ENCODE measurements at regions not wholly inside any gene's neighbourhood (a gene's known extent, or its start where the extent isn't known, plus 50 kb on each side); places are given as distances from the start of the nearest gene placed in this dataset.

GRCh38 chr15:46901001-46901400 is 816.3 kb upstream of the SEMA6D start:
- TF ChIP-seq CTCF (IDR thresholded peaks at IDR 0.05; ENCODE audit: insufficient read depth, low read depth, low read length), result no peak
- no peak for TF ChIP-seq EZH2 (IDR thresholded peaks at IDR 0.05; ENCODE audit: insufficient read depth, low read length)

Data from astrocyte (in vitro differentiated cells and primary cell).